NCI-H524 (cell line): ENCODE measurements at regions not wholly inside any gene's neighbourhood (a gene's known extent, or its start where the extent isn't known, plus 50 kb on each side); places are given as distances from the start of the nearest gene placed in this dataset.

ENCODE experiments used
- DNase-seq, 2 experiments: peaks; one replicate each; lab custom pipeline; 2025; lab: John Stamatoyannopoulos, UW

GRCh38 chr18:26700728-26701127 is 152.4 kb upstream of the KCTD1 start:
- no peak for DNase-seq

- DNase-seq, result no peak
Observed at GRCh38 chr18:26700201-26700600, 151.8 kb upstream of the KCTD1 start.

- DNase-seq, result no peak
Observed at GRCh38 chr18:26697186-26697884, 149.0 kb upstream of the KCTD1 start.

GRCh38 chr18:26696786-26697185 is 148.4 kb upstream of the KCTD1 start:
- no peak for DNase-seq

- DNase-seq, result no peak
Observed at GRCh38 chr18:26696308-26696707, 148.0 kb upstream of the KCTD1 start.

GRCh38 chr18:26689226-26689879 is 141.0 kb upstream of the KCTD1 start:
- DNase-seq, result no peak

GRCh38 chr18:26686532-26686931 is 138.2 kb upstream of the KCTD1 start:
- DNase-seq, result no peak

GRCh38 chr18:26685438-26686157 is 137.2 kb upstream of the KCTD1 start:
- DNase-seq, result no peak

GRCh38 chr18:26677957-26678356 is 129.6 kb upstream of the KCTD1 start:
- DNase-seq, result no peak

- DNase-seq, result no peak
Observed at GRCh38 chr18:26667046-26667445, 118.7 kb upstream of the KCTD1 start.

GRCh38 chr18:26662996-26663395 is 114.6 kb upstream of the KCTD1 start:
- DNase-seq, result no peak

GRCh38 chr18:26657631-26658581 is 109.6 kb upstream of the KCTD1 start:
- peak in 1 of 2 experiments; percentile 7 for DNase-seq

GRCh38 chr18:26656944-26657536 is 108.7 kb upstream of the KCTD1 start:
- peak; percentile 37 to 59 for DNase-seq

GRCh38 chr18:26656431-26656943 is 108.1 kb upstream of the KCTD1 start:
- DNase-seq, result no peak

GRCh38 chr18:26655525-26656430 is 107.4 kb upstream of the KCTD1 start:
- peak; percentile 51 to 53 for DNase-seq

- DNase-seq, result peak in 1 of 2 experiments; percentile 15
Observed at GRCh38 chr18:26654616-26655524, 106.5 kb upstream of the KCTD1 start.

- DNase-seq, result no peak
Observed at GRCh38 chr18:26653943-26654615, 105.7 kb upstream of the KCTD1 start.

- DNase-seq, result no peak
Observed at GRCh38 chr18:26652501-26652900, 104.1 kb upstream of the KCTD1 start.
